Endothelial cell of umbilical vein (primary cell): ENCODE measurements at regions not wholly inside any gene's neighbourhood (a gene's known extent, or its start where the extent isn't known, plus 50 kb on each side); places are given as distances from the start of the nearest gene placed in this dataset.

ENCODE experiments used
- BruUV-seq: library from RNA; stranded (reverse); fragments of 400-500 nt; replicated peaks from 2 replicates; lab custom pipeline; 2021; lab: Mats Ljungman, UMichigan
- CTCF ChIA-PET: fragments of 300-600, 350-600 bp; sonication (Branson Sonifier 250); formaldehyde crosslinking; loops from one replicate; lab custom pipeline; 2021; ENCODE audit warnings: antibody characterized with exemption, inconsistent platforms; lab: Charles Lee
- POLR2A ChIA-PET: fragments of 300-600, 350-600 bp; sonication (Branson Sonifier 250); formaldehyde crosslinking; loops from one replicate; lab custom pipeline; 2021; ENCODE audit warnings: antibody characterized with exemption, inconsistent platforms; lab: Charles Lee
- DNase-seq: peaks from one replicate; pipeline ENCODE4 v3.0.0-alpha.2; 2011; ENCODE audit warnings: low read depth, low spot score
- FAIRE-seq: peaks from 2 replicates; lab custom pipeline; 2011; peaks lifted over from hg19 to GRCh38; lab: Jason Lieb, UNC
- H2AFZ ChIP-seq: 2 replicates; pipeline ENCODE4 v1.6.0; 2012; ENCODE audit warnings: low read depth, low read length, control low read depth, inconsistent platforms
- H3K27ac ChIP-seq: 2 replicates; pipeline ENCODE4 v1.5.1; 2011; ENCODE audit warnings: low read depth, mild to moderate bottlenecking, control low read depth, low read length, moderate library complexity; ENCODE audit not compliant: insufficient read depth
- H3K27me3 ChIP-seq, 2 experiments: 2 replicates each; pipeline versions ENCODE4 v1.6.0 to v1.6.1; 2011; ENCODE audit warnings: low read length in 2 of 2, mixed read lengths in 1 of 2; ENCODE audit not compliant: control insufficient read depth in 2 of 2, insufficient read depth in 2 of 2
- H3K36me3 ChIP-seq, 2 experiments: 2 replicates in 1 of 2; 3 replicates in 1 of 2; pipeline ENCODE4 v1.5.1; 2011; ENCODE audit warnings: low read length in 2 of 2, mild to moderate bottlenecking in 1 of 2, moderate library complexity in 1 of 2; ENCODE audit not compliant: control insufficient read depth in 2 of 2, insufficient read depth in 2 of 2; ENCODE audit errors: extremely low read depth in 1 of 2
- H3K4me1 ChIP-seq: 3 replicates; pipeline ENCODE4 v1.5.1; 2011; ENCODE audit warnings: mild to moderate bottlenecking, low read length; ENCODE audit not compliant: control insufficient read depth, insufficient read depth; ENCODE audit errors: extremely low read depth
- H3K4me2 ChIP-seq: 2 replicates; pipeline ENCODE4 v1.6.1; 2011; ENCODE audit warnings: low read length, control low read depth, mixed read lengths; ENCODE audit not compliant: insufficient read depth
- H3K4me3 ChIP-seq, 3 experiments: fragments of 200-600 bp in 1 of 3; sonication (generic), shearing (Covaris generic) in 1 of 3; replicated peaks in 1 of 3; 2 replicates each; pipeline ENCODE4 v1.5.1; 2011 to 2016; ENCODE audit warnings: control low read depth in 3 of 3, low read length in 3 of 3, mild to moderate bottlenecking in 2 of 3, inconsistent platforms in 1 of 3, low read depth in 1 of 3, moderate library complexity in 1 of 3; ENCODE audit not compliant: insufficient read depth in 1 of 3
- H3K79me2 ChIP-seq: 2 replicates; pipeline ENCODE4 v1.6.0; 2012; ENCODE audit warnings: low read length, inconsistent platforms; ENCODE audit not compliant: control insufficient read depth, insufficient read depth
- H3K9ac ChIP-seq: replicated peaks from 2 replicates; pipeline ENCODE3; 2011; ENCODE audit warnings: low read length, control low read depth; ENCODE audit not compliant: insufficient read depth; ENCODE audit errors: extremely low read depth
- H3K9me1 ChIP-seq: replicated peaks from 3 replicates; pipeline ENCODE4 v1.6.0; 2011; ENCODE audit warnings: mild to moderate bottlenecking, low read length; ENCODE audit not compliant: control insufficient read depth, insufficient read depth; ENCODE audit errors: extremely low read depth
- H3K9me3 ChIP-seq: replicated peaks from 2 replicates; pipeline ENCODE4 v1.5.1; 2012; ENCODE audit warnings: low read length, inconsistent platforms; ENCODE audit not compliant: control insufficient read depth, insufficient read depth
- H4K20me1 ChIP-seq: replicated peaks from 2 replicates; pipeline ENCODE3; 2011; ENCODE audit warnings: mild to moderate bottlenecking, low read length; ENCODE audit not compliant: control insufficient read depth, insufficient read depth; ENCODE audit errors: extremely low read depth
- CTCF ChIP-seq, 2 donors: IDR thresholded peaks; 1 replicate in 1 of 2; 2 replicates in 1 of 2; pipeline ENCODE4 v1.5.1; 2011; ENCODE audit warnings: low read length in 2 of 2, mild to moderate bottlenecking in 2 of 2, moderate library complexity in 2 of 2, control low read depth in 1 of 2, inconsistent platforms in 1 of 2, low read depth in 1 of 2; ENCODE audit not compliant: insufficient read depth in 1 of 2; ENCODE audit errors: extremely low read depth in 1 of 2
- EZH2 ChIP-seq: IDR thresholded peaks from 2 replicates; pipeline ENCODE4 v1.6.1; 2012; ENCODE audit warnings: borderline replicate concordance, low read depth, mild to moderate bottlenecking, moderate library complexity, low read length, inconsistent platforms; ENCODE audit not compliant: severe bottlenecking
- FOS ChIP-seq: IDR thresholded peaks from 2 replicates; pipeline ENCODE4 v1.6.1; 2011; ENCODE audit warnings: mild to moderate bottlenecking, low read length, moderate library complexity, borderline replicate concordance; ENCODE audit not compliant: insufficient read depth
- GATA2 ChIP-seq: IDR thresholded peaks from 2 replicates; pipeline ENCODE4 v1.7.0; 2011; ENCODE audit warnings: low read depth, mild to moderate bottlenecking, moderate library complexity, mixed read lengths, low read length; ENCODE audit not compliant: insufficient read length, insufficient read depth
- JUN ChIP-seq: IDR thresholded peaks from 2 replicates; pipeline ENCODE4 v1.6.1; 2011; ENCODE audit warnings: borderline replicate concordance, low read depth; ENCODE audit not compliant: insufficient read length, insufficient read depth
- MYC ChIP-seq: IDR thresholded peaks from one replicate; pipeline ENCODE4 v1.6.1; 2011; ENCODE audit warnings: mild to moderate bottlenecking, low read depth, low read length
- POLR2A ChIP-seq: IDR thresholded peaks from 2 replicates; pipeline ENCODE4 v1.6.1; 2012; ENCODE audit warnings: low read depth, mild to moderate bottlenecking, control low read depth, low read length
- POLR2AphosphoS5 ChIP-seq: IDR thresholded peaks from 2 replicates; pipeline ENCODE4 v1.6.1; 2012; ENCODE audit warnings: low read depth, mild to moderate bottlenecking, control low read depth, low read length, moderate library complexity; ENCODE audit not compliant: insufficient read depth
- dilution Hi-C: fragments of 300-500 bp; cut with MboI; formaldehyde crosslinking; loops from one replicate; pipeline ENCODE4 v1.15.0; 2019; ENCODE audit warnings: low sequenced_read_pairs; ENCODE audit not compliant: extremely low pct_ligation_motif_present
- intact Hi-C: fragments of 100-400 bp; cut with micrococcal nuclease; formaldehyde crosslinking; loops from one replicate; pipeline ENCODE4 v1.10.0; 2022

GRCh38 chr15:69909719-69910444 is 187.8 kb downstream of the TLE3 start:
- Histone ChIP-seq H3K9ac (no peak overlapping the region), H3K9me3 (no peaks in the 10 kb centered on the region), H3K4me3 (no peak overlapping the region), H3K4me1 (no peaks in the 10 kb centered on the region), H3K27ac (no peak overlapping the region), H4K20me1 (no peaks in the 10 kb centered on the region), H3K79me2 (no peaks in the 10 kb centered on the region), H3K27me3 (no peaks in the 10 kb centered on the region), H3K4me2 (no peak overlapping the region), H3K36me3 (no peaks in the 10 kb centered on the region), H3K9me1 (no peaks in the 10 kb centered on the region), H2AFZ (no peak overlapping the region)
- no peak for DNase-seq
- intact Hi-C loops (no loop called here), dilution Hi-C loops (no loop called here)
- FAIRE-seq: no peak
- TF ChIP-seq GATA2 (no peak), MYC (no peak), FOS (no peak), JUN (no peak), EZH2 (no peak), CTCF (IDR thresholded peaks at IDR 0.05; ENCODE audit: extremely low read depth in 1 of 2, insufficient read depth in 1 of 2, low read depth in 1 of 2, low read length in 2 of 2) (no peak), POLR2AphosphoS5 (no peak), POLR2A (no peak)
- ChIA-PET POLR2A (no interaction called here), CTCF (no interaction called here)
- no TSS peak for BruUV-seq
